ENCODE measurements at regions not wholly inside any gene's neighbourhood (a gene's known extent, or its start where the extent isn't known, plus 50 kb on each side); places are given as distances from the start of the nearest gene placed in this dataset.
"Not testable (repeated sequence)": the region's sequence is repeated elsewhere in the genome, so short reads cannot be mapped to it uniquely, and the experiment has no call there.

DNA sequence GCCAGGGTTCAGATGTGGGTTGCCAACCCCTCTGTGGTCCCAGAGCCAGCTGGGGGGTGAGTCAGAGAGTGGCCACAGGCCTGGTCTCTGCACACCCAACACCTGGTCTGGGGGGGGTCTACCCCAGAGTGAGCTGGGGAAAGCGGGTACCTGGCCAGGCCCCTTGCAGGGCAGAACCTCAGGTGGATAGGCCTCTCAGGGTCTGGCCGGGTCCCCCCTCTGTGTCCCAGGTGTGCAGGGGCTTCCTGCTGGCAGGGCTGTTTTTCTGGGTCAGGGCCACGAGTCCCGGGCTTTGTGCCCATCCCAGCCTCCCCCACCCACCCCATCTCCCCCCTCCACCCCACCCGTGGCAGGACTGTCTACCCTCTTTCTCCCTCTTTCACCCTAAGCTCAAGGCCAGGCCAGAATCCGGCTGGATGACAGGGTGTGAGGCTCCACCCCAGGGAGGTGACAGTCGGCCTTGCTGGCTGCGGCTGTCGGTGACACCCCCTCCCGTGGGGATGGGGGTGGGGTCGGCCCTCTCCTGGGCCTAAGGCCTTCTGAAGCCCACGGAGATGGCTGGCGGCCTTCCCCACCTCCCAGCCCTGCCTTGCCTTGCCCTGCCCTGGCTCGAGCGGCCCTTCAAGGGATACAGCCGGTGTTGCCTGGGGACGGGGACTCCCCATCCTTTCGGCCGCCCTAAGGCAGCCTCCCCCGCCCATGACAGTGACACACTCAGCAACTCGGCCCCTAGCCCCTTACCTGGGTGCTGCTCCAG lies 253.2 kb downstream of the ANKRD30B start:
- BruUV-seq (replicated peaks); H3K36me3 ChIP-seq (ENCODE audit: control insufficient read depth, insufficient read depth, low read length); H3K27me3 ChIP-seq (ENCODE audit: control insufficient read depth, insufficient read depth, low read length); intact Hi-C loops (cut with micrococcal nuclease; ENCODE audit: unreplicated experiment); CTCF ChIA-PET; in situ Hi-C loops (cut with HindIII; ENCODE audit: low pct_unique_long_range_greater_than_20kb, low sequenced_read_pairs); H3K4me1 ChIP-seq (ENCODE audit: control insufficient read depth, insufficient read depth, low read length); H3K4me3 ChIP-seq (ENCODE audit: low read depth in 2 of 2, low read length in 2 of 2); H3K27ac ChIP-seq (ENCODE audit: low read length); POLR2A ChIA-PET; ATAC-seq; H3K9me3 ChIP-seq (ENCODE audit: control insufficient read depth, insufficient read depth, low read depth, low read length); DNase-seq (ENCODE audit: low read depth, low spot score): not testable (repeated sequence)

DNA sequence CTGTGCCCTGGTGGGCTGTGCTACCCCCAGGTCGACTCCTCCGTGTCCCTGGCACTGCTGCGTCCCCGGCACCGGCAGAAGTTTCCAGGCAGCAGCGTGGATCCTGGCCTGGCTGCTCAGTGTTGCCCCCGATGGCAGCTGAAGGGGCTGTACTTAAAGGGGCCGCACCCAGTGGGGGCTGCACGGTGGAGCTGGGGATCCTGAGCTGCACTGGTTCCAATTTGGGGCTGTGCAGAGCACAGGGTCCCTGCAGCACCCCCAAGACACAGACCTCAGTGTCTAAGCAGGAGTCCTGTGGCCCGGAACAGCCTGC lies 253.8 kb downstream of the ANKRD30B start:
- H3K9me3 ChIP-seq (ENCODE audit: control insufficient read depth, insufficient read depth, low read depth, low read length); intact Hi-C loops (cut with micrococcal nuclease; ENCODE audit: unreplicated experiment); in situ Hi-C loops (cut with HindIII; ENCODE audit: low pct_unique_long_range_greater_than_20kb, low sequenced_read_pairs); H3K27me3 ChIP-seq (ENCODE audit: control insufficient read depth, insufficient read depth, low read length); POLR2A ChIA-PET; ATAC-seq; BruUV-seq (replicated peaks); H3K27ac ChIP-seq (ENCODE audit: low read length); H3K4me1 ChIP-seq (ENCODE audit: control insufficient read depth, insufficient read depth, low read length); CTCF ChIA-PET; H3K4me3 ChIP-seq (ENCODE audit: low read depth in 2 of 2, low read length in 2 of 2); DNase-seq (ENCODE audit: low read depth, low spot score); H3K36me3 ChIP-seq (ENCODE audit: control insufficient read depth, insufficient read depth, low read length): not testable (repeated sequence)

DNA sequence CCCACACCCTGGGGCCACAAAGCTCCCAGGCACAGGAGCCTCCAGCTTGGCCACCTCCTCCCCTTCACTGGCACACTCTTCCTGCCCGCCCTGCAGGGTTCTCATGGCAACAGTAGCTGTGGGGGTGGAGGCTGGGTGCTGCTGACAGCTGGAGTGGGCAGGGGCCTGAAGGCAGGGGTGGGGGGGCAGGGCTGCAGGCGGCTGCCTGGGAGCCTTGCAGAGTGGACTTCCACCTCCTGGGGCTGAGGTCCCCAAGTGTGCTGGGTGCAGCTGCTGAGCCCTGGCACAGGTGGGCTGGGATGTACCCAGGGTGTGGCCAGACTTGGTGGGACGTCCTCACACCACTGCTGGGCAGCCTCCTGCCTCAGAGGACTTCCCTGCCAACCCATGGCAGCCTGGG lies 254.8 kb downstream of the ANKRD30B start:
- in situ Hi-C loops (cut with HindIII; ENCODE audit: low pct_unique_long_range_greater_than_20kb, low sequenced_read_pairs); CTCF ChIA-PET; intact Hi-C loops (cut with micrococcal nuclease; ENCODE audit: unreplicated experiment): not testable (repeated sequence)

DNA sequence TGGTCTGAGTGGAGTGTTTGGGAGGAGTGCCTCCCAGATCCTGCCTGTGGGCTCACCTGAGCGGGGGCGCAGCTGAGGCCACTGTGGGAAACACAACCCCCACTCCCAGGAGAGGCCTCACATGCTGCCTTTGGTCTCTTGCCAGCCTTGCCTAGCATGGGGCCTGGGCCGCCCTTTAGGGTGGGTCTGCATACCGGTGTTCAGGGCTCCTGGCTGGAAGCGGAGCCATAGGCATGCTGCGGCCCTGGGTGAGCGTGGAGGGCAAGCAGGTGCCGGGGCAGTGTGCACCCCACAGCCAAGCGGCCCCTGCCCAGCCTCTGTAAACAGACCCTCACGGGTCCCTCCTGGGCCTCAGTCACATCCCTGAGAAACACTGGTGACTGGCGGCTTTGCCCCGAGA lies 255.3 kb downstream of the ANKRD30B start:
- H3K27ac ChIP-seq (ENCODE audit: low read length); intact Hi-C loops (cut with micrococcal nuclease; ENCODE audit: unreplicated experiment); H3K36me3 ChIP-seq (ENCODE audit: control insufficient read depth, insufficient read depth, low read length); BruUV-seq (replicated peaks); DNase-seq (ENCODE audit: low read depth, low spot score); CTCF ChIA-PET; H3K9me3 ChIP-seq (ENCODE audit: control insufficient read depth, insufficient read depth, low read depth, low read length); H3K4me1 ChIP-seq (ENCODE audit: control insufficient read depth, insufficient read depth, low read length); in situ Hi-C loops (cut with HindIII; ENCODE audit: low pct_unique_long_range_greater_than_20kb, low sequenced_read_pairs); H3K27me3 ChIP-seq (ENCODE audit: control insufficient read depth, insufficient read depth, low read length); POLR2A ChIA-PET; H3K4me3 ChIP-seq (ENCODE audit: low read depth in 2 of 2, low read length in 2 of 2); ATAC-seq: not testable (repeated sequence)

More for the DNA sequence above, 254.8 kb downstream of the ANKRD30B start:
- H3K9me3 ChIP-seq (ENCODE audit: control insufficient read depth, insufficient read depth, low read depth, low read length); DNase-seq (ENCODE audit: low read depth, low spot score); H3K4me3 ChIP-seq (ENCODE audit: low read depth in 2 of 2, low read length in 2 of 2); ATAC-seq; H3K27me3 ChIP-seq (ENCODE audit: control insufficient read depth, insufficient read depth, low read length); H3K27ac ChIP-seq (ENCODE audit: low read length); POLR2A ChIA-PET; H3K4me1 ChIP-seq (ENCODE audit: control insufficient read depth, insufficient read depth, low read length); H3K36me3 ChIP-seq (ENCODE audit: control insufficient read depth, insufficient read depth, low read length); BruUV-seq (replicated peaks): not testable (repeated sequence)

DNA sequence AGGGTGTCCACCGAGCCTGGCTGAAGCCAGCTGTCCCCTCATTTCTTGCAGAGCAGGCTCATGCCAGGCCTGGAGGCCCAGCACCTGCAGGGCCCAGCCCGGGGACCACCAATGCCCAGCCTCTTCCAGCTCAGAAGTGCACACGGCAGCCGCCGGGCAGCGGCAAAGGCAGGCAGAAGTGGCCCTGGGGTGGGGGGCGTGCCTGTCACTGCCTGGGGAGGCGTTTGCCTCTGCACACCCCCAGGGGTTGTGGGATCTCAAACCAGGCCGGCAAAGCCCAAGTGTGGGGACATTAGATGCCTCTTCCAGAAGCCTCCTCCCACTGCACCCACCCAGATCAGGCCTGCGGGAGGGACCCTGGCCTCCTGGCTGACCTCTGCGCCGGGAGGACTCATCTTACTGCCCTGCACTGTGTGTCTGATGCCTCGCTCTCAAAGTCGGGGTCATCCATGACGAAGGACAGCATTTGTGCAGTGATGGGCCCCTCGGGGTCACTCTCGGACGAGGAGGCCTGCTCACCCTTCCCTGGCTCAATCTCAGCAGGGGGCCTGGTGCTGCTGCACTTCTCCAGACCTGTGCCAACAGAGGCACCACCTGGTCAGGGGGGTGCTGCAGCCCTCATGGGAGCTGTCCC lies 255.8 kb downstream of the ANKRD30B start:
- H3K27me3 ChIP-seq (ENCODE audit: control insufficient read depth, insufficient read depth, low read length); POLR2A ChIA-PET; H3K36me3 ChIP-seq (ENCODE audit: control insufficient read depth, insufficient read depth, low read length); CTCF ChIA-PET; in situ Hi-C loops (cut with HindIII; ENCODE audit: low pct_unique_long_range_greater_than_20kb, low sequenced_read_pairs); H3K4me3 ChIP-seq (ENCODE audit: low read depth in 2 of 2, low read length in 2 of 2); BruUV-seq (replicated peaks); H3K4me1 ChIP-seq (ENCODE audit: control insufficient read depth, insufficient read depth, low read length); H3K27ac ChIP-seq (ENCODE audit: low read length); intact Hi-C loops (cut with micrococcal nuclease; ENCODE audit: unreplicated experiment); H3K9me3 ChIP-seq (ENCODE audit: control insufficient read depth, insufficient read depth, low read depth, low read length); DNase-seq (ENCODE audit: low read depth, low spot score); ATAC-seq: not testable (repeated sequence)

DNA sequence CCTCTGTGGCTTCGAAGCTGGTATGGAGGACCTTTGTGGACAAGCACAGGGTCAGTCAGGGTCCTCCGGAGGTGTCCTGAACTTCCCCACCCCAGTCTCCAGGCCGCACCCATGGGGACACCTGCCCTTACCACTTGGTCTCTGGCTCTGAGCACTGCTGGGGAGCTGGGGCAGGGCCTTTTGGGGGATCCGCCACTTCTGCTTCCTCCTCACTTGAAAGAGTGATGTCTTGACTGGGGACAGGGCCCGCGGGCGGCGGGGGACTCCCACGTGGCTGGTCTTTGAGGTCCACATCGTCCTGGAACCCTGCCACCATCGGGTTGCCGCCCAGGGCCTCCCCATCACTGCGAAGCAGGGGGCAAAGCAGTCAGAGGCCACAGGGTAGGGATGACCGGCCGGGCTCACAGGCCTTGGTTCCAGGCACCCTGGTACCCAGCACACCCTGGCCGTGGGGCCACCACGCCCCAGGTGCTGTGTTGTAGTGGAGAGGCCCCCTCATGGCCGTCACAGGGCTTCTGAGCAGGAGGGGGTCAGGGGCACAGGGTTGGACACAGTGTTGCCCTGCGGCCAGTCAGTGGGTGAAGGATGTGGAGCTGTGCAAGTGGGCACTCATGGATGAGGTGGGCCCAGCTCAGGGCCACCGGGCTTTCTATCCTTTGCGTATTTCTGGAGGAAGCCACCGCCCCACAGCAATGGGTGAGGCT lies 256.4 kb downstream of the ANKRD30B start:
- H3K36me3 ChIP-seq (ENCODE audit: control insufficient read depth, insufficient read depth, low read length); H3K9me3 ChIP-seq (ENCODE audit: control insufficient read depth, insufficient read depth, low read depth, low read length); in situ Hi-C loops (cut with HindIII; ENCODE audit: low pct_unique_long_range_greater_than_20kb, low sequenced_read_pairs); H3K27ac ChIP-seq (ENCODE audit: low read length); ATAC-seq; DNase-seq (ENCODE audit: low read depth, low spot score); H3K4me3 ChIP-seq (ENCODE audit: low read depth in 2 of 2, low read length in 2 of 2); POLR2A ChIA-PET; intact Hi-C loops (cut with micrococcal nuclease; ENCODE audit: unreplicated experiment); BruUV-seq (replicated peaks); H3K27me3 ChIP-seq (ENCODE audit: control insufficient read depth, insufficient read depth, low read length); CTCF ChIA-PET; H3K4me1 ChIP-seq (ENCODE audit: control insufficient read depth, insufficient read depth, low read length): not testable (repeated sequence)

All from Panc1 (cell line).